ENCODE measurements at regions not wholly inside any gene's neighbourhood (a gene's known extent, or its start where the extent isn't known, plus 50 kb on each side); places are given as distances from the start of the nearest gene placed in this dataset.
"Not testable (repeated sequence)": the region's sequence is repeated elsewhere in the genome, so short reads cannot be mapped to it uniquely, and the experiment has no call there.

DNA sequence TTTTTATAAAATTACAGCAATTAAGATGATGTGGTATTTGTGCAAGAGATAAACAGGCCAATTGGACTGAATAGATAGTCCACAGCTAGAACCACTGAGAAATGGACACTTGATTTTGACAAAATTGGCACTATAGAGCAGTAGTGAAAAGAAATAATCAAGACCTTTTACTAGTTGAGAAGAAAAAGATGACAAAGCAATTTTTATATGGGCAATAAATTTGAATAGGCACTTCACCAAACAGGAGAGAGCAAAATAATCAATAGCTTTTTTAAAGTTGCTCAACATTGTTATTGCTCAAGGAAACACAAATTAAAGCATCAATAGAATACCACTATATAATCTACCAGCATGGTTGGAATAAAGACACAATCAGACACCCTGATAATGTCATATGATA lies 193.5 kb upstream of the FTMT start:
- intact Hi-C loops (cut with DNase I): no loop called here
- no peak for DNase-seq (ENCODE audit: extremely low spot score)
- Histone ChIP-seq H3K4me1 (no peaks in the 10 kb centered on the region), H3K4me3 (no peak overlapping the region), H3K9me3 (no peaks in the 10 kb centered on the region), H3K27ac (replicated peaks in 1 of 4) (no peak overlapping the region), H3K27me3 (no peaks in the 10 kb centered on the region), H3K36me3 (no peaks in the 10 kb centered on the region)
- TF ChIP-seq EP300 (IDR thresholded peaks at IDR 0.05): no peak

DNA sequence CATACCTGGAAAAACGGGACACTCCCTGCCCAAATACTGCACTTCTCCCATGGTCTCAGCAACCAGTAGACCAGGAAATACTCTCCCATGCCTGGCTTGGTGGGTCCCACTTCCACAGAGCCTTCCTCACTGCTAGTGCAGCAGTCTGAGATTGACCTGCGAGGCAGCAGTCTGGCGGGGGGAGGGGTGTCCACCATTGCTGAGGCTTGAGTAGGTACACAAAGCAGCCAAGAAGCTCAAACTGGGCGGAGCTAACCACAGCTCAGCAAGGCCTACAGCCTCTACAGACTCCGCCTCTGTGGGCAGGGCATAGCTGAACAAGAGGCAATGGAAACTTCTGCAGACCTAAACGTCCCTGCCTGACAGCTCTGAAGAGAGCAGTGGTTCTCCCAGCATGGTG lies 191.5 kb upstream of the FTMT start:
- Histone ChIP-seq H3K4me3 (no peak overlapping the region), H3K27me3 (no peaks in the 10 kb centered on the region), H3K27ac (replicated peaks in 1 of 4) (no peak overlapping the region), H3K9me3 (no peaks in the 10 kb centered on the region), H3K36me3 (no peaks in the 10 kb centered on the region), H3K4me1 (no peaks in the 10 kb centered on the region)
- TF ChIP-seq POLR2A (IDR thresholded peaks at IDR 0.05; ENCODE audit: low read depth) (no peak), POLR2AphosphoS5 (IDR thresholded peaks at IDR 0.05) (no peak), EP300 (IDR thresholded peaks at IDR 0.05) (no peak)
- TF ChIP-seq, protein P1, sequence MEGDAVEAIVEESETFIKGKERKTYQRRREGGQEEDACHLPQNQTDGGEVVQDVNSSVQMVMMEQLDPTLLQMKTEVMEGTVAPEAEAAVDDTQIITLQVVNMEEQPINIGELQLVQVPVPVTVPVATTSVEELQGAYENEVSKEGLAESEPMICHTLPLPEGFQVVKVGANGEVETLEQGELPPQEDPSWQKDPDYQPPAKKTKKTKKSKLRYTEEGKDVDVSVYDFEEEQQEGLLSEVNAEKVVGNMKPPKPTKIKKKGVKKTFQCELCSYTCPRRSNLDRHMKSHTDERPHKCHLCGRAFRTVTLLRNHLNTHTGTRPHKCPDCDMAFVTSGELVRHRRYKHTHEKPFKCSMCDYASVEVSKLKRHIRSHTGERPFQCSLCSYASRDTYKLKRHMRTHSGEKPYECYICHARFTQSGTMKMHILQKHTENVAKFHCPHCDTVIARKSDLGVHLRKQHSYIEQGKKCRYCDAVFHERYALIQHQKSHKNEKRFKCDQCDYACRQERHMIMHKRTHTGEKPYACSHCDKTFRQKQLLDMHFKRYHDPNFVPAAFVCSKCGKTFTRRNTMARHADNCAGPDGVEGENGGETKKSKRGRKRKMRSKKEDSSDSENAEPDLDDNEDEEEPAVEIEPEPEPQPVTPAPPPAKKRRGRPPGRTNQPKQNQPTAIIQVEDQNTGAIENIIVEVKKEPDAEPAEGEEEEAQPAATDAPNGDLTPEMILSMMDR (IDR thresholded peaks at IDR 0.05): no peak
- 93% methylated on average over 3 of the region's 6 CpGs for WGBS
- DNase-seq (ENCODE audit: extremely low spot score): no peak
- intact Hi-C loops (cut with DNase I): no loop called here

DNA sequence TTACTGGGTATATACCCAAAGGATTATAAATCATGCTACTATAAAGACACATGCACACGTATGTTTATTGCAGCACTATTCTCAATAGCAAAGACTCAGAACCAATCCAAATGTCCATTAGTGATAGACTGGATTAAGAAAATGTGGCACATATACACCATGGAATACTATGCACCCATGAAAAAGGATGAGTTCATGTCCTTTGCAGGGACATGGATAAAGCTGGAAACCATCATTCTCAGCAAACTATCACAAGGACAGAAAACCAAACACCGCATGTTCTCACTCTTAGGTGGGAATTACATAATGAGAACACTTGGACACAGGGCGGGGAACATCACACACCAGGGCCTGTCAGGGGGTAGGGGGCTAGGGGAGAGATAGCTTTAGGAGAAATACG lies 186.1 kb upstream of the FTMT start:
- H3K27ac ChIP-seq (replicated peaks in 1 of 4); H3K27me3 ChIP-seq; H3K4me1 ChIP-seq; H3K9me3 ChIP-seq; intact Hi-C loops (cut with DNase I); H3K4me3 ChIP-seq; DNase-seq (ENCODE audit: extremely low spot score); H3K36me3 ChIP-seq: not testable (repeated sequence)
- 90% methylated on average over 4 of the region's 4 CpGs for WGBS

DNA sequence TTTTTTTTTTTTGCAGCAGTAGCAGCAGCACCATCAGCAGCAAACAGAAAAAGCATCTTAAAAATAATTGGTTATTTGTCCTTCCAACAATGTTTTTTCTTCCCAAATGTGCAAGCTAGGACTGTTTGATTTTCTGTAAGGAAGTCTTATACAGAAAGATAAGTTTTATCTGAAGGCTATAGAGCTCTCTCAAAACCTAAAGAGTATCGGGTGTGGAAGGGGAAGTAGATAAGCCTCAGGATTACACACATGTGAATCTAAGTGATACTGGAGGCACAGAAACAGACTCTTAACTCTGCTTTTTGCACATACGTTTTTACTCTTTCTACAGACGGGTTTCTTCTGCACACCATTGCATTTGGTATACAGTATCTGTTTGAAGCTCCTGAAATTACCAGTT lies 184.4 kb upstream of the FTMT start:
- Histone ChIP-seq H3K4me1 (no peaks in the 10 kb centered on the region), H3K4me3 (no peak overlapping the region), H3K27me3 (no peaks in the 10 kb centered on the region), H3K9me3 (no peaks in the 10 kb centered on the region), H3K27ac (replicated peaks in 1 of 4) (no peak overlapping the region), H3K36me3 (no peaks in the 10 kb centered on the region)
- TF ChIP-seq, protein P1 (IDR thresholded peaks at IDR 0.05): no peak
- TF ChIP-seq POLR2A (IDR thresholded peaks at IDR 0.05; ENCODE audit: low read depth) (no peak), POLR2AphosphoS5 (IDR thresholded peaks at IDR 0.05) (no peak), EP300 (IDR thresholded peaks at IDR 0.05) (no peak)
- 64% methylated on average over 3 of the region's 3 CpGs for WGBS
- no peak for DNase-seq (ENCODE audit: extremely low spot score)
- intact Hi-C loops (cut with DNase I): no loop called here

DNA sequence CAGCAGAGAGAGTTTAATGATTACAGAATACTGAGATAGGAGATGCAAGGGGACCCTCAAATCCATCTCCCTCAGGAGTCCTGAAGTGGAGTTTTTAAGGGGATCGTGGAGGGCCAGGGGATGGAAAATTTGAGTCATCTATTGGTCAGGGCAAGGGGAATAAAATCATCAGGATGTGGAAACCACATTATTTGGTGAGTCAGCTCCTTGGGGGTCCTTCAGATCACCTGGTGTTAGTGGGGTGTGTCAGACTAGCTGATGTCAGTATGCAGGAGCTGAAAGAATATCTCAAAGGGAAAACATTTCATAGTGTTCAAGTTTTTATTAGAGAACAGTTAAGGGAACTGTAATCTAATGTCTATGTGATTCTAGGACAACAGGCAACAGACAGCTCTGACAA lies 183.0 kb upstream of the FTMT start:
- Histone ChIP-seq H3K27me3 (no peaks in the 10 kb centered on the region), H3K36me3 (no peaks in the 10 kb centered on the region), H3K9me3 (no peaks in the 10 kb centered on the region), H3K4me3 (no peak overlapping the region), H3K27ac (replicated peaks in 1 of 4) (no peak overlapping the region), H3K4me1 (no peaks in the 10 kb centered on the region)
- DNase-seq (ENCODE audit: extremely low spot score): no peak
- TF ChIP-seq EP300 (IDR thresholded peaks at IDR 0.05) (no peak), POLR2A (IDR thresholded peaks at IDR 0.05; ENCODE audit: low read depth) (no peak), POLR2AphosphoS5 (IDR thresholded peaks at IDR 0.05) (no peak)
- TF ChIP-seq, protein P1 (IDR thresholded peaks at IDR 0.05): no peak
- 35% methylated on average over 1 of the region's 1 CpG for WGBS
- intact Hi-C loops (cut with DNase I): no loop called here

DNA sequence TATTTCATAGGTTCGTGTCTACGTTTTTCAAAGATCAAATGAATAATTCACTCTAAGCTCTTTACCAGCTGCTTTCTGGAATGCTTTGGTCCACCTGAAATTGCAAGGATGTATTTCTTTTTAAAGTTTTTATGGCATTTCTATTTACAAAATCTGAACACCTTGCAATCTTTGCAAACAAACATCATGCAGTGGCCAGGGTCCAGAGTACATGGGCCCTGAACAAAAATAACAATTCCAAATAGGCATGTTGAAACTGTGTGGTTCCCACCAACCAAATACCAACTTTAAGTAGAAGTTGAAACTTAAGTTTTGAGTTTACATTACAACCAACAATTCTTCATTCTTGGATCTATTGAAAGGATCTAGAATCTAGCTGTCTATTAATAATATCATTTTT lies 180.1 kb upstream of the FTMT start:
- no peaks in the 10 kb centered on the region for H3K4me1 ChIP-seq
- TF ChIP-seq, protein P1 (IDR thresholded peaks at IDR 0.05): no peak
- no peak for TF ChIP-seq POLR2AphosphoS5 (IDR thresholded peaks at IDR 0.05)
- no peak for TF ChIP-seq POLR2A (IDR thresholded peaks at IDR 0.05; ENCODE audit: low read depth)
- no peak for TF ChIP-seq EP300 (IDR thresholded peaks at IDR 0.05)
- WGBS: 51% methylated on average over 2 of the region's 2 CpGs
- H3K4me3 ChIP-seq: no peak overlapping the region
- no peaks in the 10 kb centered on the region for H3K27me3 ChIP-seq
- no peak for DNase-seq (ENCODE audit: extremely low spot score)
- no peaks in the 10 kb centered on the region for H3K9me3 ChIP-seq
- intact Hi-C loops (cut with DNase I): no loop called here
- no peak overlapping the region for H3K27ac ChIP-seq (replicated peaks in 1 of 4)
- H3K36me3 ChIP-seq: no peaks in the 10 kb centered on the region
